OCI-LY7 (cell line): ENCODE measurements at regions not wholly inside any gene's neighbourhood (a gene's known extent, or its start where the extent isn't known, plus 50 kb on each side); places are given as distances from the start of the nearest gene placed in this dataset.
"Not testable (repeated sequence)": the region's sequence is repeated elsewhere in the genome, so short reads cannot be mapped to it uniquely, and the experiment has no call there.

Experiments used
- CTCF ChIP-seq: fragments of 200-600 bp; sonication (generic); conservative IDR thresholded peaks from 2 replicates; pipeline ENCODE4 v1.5.1; 2014; ENCODE audit warnings: mild to moderate bottlenecking, antibody characterized with exemption, low read length, moderate library complexity, mixed read lengths
- EZH2phosphoT487 ChIP-seq: fragments of 200-600 bp; sonication (generic); IDR thresholded peaks from 2 replicates; pipeline ENCODE4 v1.6.1; 2018; ENCODE audit warnings: low read depth, borderline replicate concordance, mild to moderate bottlenecking, mixed run types, antibody characterized with exemption, low read length, moderate library complexity, mixed read lengths

DNA sequence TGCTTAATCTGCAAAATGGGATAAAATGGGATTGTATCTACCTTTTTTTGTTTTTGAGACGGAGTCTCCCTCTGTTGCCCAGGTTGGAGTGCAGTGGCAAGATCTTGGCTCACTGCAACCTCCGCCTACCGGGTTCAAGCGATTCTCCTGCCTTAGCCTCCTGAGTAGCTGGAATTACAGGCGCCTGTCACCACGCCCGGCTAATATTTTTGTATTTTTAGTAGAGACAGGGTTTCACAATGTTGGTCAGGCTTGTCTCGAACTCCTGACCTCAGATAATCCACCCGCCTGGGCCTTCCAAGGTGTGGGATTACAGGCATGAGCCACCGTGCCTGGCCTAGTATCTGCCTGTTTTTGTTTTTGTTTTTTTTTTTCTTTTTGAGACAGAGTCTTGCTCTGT lies 55.9 kb upstream of the ZNF217 start:
- not testable (repeated sequence) for TF ChIP-seq CTCF, EZH2phosphoT487
